WTC11 (cell line): ENCODE measurements at regions not wholly inside any gene's neighbourhood (a gene's known extent, or its start where the extent isn't known, plus 50 kb on each side); places are given as distances from the start of the nearest gene placed in this dataset.

Experiments
- ARID4B ChIP-seq: sonication (generic); formaldehyde crosslinking; IDR thresholded peaks from 2 replicates; pipeline ENCODE4 v1.8.0; 2023; ENCODE audit warnings: missing genetic modification reagents, mild to moderate bottlenecking, borderline replicate concordance
- CTCF ChIP-seq: fragments of 200-600 bp; IDR thresholded peaks from 2 replicates; pipeline ENCODE4 v1.8.0; 2022; ENCODE audit warnings: antibody characterized with exemption
- FOXJ3 ChIP-seq: sonication (generic); formaldehyde crosslinking; IDR thresholded peaks from 2 replicates; pipeline ENCODE4 v1.9.0; 2021; ENCODE audit warnings: missing genetic modification reagents, mild to moderate bottlenecking, borderline replicate concordance
- FOXK1 ChIP-seq: sonication (generic); formaldehyde crosslinking; IDR thresholded peaks from 2 replicates; pipeline ENCODE4 v1.8.0; 2022; ENCODE audit warnings: mild to moderate bottlenecking, moderate library complexity, missing genetic modification reagents
- NFE2L1 ChIP-seq: sonication (generic); formaldehyde crosslinking; IDR thresholded peaks from 2 replicates; pipeline ENCODE4 v1.8.1; 2023; ENCODE audit warnings: missing genetic modification reagents
- USF2 ChIP-seq: sonication (generic); formaldehyde crosslinking; IDR thresholded peaks from 2 replicates; pipeline ENCODE4 v1.8.1; 2023; ENCODE audit warnings: mild to moderate bottlenecking, missing genetic modification reagents, moderate library complexity
- ZBTB43 ChIP-seq: sonication (generic); formaldehyde crosslinking; IDR thresholded peaks from 2 replicates; pipeline ENCODE4 v1.8.1; 2023; ENCODE audit warnings: mild to moderate bottlenecking, missing genetic modification reagents
- ZNF281 ChIP-seq: sonication (generic); formaldehyde crosslinking; IDR thresholded peaks from 2 replicates; pipeline ENCODE4 v1.8.0; 2023; ENCODE audit warnings: mild to moderate bottlenecking, missing genetic modification reagents

GRCh38 chr6:93048381-93048780, 371.0 kb downstream of the EPHA7 start:
- no peak for TF ChIP-seq ZBTB43 (CRISPR knock-in tag)
- no peak for TF ChIP-seq USF2
- TF ChIP-seq ARID4B (CRISPR knock-in tag) = no peak
- TF ChIP-seq NFE2L1 (CRISPR knock-in tag) = no peak
- no peak for TF ChIP-seq FOXJ3 (CRISPR knock-in tag)
- no peak for TF ChIP-seq CTCF
- TF ChIP-seq FOXK1 (CRISPR knock-in tag) = no peak
- TF ChIP-seq ZNF281 (CRISPR knock-in tag) = no peak
